LNCAP (cell line): ENCODE measurements at regions not wholly inside any gene's neighbourhood (a gene's known extent, or its start where the extent isn't known, plus 50 kb on each side); places are given as distances from the start of the nearest gene placed in this dataset.

Experiments used
- TF ChIP-seq, protein P1 (sequence below): fragments of 450-650 bp; IDR thresholded peaks from 2 replicates; pipeline ENCODE4 v1.5.1; 2017; ENCODE audit warnings: mild to moderate bottlenecking

DNA sequence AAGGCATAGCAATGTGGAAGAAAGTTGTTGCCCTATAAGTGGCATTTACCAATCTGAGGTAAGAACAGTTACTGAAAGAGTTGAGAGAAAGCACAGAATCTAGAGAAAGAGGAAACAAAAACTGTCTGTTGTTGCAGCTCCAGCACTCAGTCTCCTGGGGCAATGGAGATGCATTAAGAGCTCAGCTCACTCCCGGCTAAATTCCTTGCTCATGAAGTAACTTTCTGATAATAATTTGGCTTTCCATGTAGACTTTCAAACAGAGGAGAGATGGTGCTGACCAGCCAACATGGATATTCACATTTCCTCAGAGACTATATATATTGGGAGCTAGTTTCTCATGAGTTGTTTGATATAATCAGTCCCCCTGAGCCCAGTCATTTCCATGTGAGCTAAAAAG is 135.3 kb downstream of the GDAP2 start:
- TF ChIP-seq, protein P1, sequence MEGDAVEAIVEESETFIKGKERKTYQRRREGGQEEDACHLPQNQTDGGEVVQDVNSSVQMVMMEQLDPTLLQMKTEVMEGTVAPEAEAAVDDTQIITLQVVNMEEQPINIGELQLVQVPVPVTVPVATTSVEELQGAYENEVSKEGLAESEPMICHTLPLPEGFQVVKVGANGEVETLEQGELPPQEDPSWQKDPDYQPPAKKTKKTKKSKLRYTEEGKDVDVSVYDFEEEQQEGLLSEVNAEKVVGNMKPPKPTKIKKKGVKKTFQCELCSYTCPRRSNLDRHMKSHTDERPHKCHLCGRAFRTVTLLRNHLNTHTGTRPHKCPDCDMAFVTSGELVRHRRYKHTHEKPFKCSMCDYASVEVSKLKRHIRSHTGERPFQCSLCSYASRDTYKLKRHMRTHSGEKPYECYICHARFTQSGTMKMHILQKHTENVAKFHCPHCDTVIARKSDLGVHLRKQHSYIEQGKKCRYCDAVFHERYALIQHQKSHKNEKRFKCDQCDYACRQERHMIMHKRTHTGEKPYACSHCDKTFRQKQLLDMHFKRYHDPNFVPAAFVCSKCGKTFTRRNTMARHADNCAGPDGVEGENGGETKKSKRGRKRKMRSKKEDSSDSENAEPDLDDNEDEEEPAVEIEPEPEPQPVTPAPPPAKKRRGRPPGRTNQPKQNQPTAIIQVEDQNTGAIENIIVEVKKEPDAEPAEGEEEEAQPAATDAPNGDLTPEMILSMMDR: no peak

DNA sequence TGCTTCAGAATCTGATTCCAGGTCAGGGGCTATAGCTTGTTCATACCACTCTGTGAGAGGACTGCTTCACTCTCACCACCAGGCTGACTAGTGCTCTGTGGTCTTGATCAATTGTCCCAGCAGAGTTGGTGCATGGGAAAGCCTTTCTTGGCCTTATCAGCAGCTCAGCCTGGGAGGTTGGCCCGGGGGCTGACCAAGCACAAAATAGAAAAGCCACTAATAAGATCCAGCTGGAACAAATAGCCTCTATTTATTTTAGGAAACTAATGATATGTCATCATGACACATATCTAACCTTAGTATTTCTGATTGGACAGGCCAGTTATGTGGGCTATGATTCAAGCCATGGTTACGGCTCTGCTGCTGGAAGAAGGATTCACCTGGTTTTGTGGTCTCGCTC is 134.2 kb downstream of the GDAP2 start:
- TF ChIP-seq, protein P1: no peak

DNA sequence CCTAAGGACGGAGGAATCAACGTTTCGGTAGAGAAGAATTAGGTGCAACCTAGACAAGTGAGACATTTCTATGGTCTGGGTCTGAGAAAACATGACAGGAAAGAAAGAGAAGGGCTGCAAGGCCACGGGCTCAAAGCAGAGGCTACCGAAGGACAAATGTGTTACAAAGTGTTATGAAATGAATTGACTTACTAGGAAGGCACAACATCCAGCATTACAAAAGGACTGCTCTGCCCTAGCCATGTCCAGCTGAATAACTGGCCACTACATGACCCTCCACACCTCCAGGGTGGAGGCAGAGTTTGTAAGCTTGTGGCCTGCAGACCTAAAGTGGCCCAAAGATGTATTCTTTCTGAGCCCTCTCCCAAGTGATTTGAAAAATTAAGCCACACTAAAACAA is 133.6 kb downstream of the GDAP2 start:
- TF ChIP-seq, protein P1: no peak

DNA sequence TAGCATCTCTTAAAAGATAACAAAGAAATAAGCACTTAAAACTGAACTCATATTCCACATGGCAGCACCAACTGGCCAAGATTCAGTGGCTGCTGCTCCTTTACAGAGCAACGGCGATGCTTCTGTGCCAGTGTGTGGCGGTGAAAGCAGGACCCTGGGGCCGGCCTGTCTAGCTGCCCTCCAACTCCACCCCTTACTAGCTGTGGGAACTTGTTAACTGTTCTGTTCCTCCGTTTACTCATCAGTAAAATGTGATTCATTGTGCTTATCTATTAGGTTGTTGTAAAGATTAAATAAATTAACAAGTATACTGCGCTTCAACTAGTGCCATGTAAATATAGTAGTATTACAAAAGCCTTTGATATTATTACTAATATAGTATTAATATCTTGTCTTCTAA is 133.2 kb downstream of the GDAP2 start:
- TF ChIP-seq, protein P1: no peak

DNA sequence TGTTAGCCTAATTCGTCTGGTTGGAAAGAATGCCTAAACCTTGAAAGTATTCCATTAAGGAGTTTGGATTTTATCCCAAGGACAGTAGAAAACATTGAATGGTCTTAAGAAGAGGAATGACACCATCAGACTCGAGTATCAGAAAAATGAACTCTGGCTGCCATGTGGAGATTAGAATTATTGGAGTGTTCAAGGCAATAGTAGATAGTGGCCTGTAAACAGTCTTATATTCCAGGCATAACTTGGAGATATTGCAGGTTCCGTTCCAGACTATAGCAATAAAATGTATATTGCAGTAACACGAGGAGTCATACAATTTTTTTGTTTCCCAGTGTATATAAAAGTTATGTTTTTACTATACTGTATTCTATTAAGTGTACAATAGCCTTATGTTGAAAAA is 130.9 kb downstream of the GDAP2 start:
- TF ChIP-seq, protein P1: no peak

DNA sequence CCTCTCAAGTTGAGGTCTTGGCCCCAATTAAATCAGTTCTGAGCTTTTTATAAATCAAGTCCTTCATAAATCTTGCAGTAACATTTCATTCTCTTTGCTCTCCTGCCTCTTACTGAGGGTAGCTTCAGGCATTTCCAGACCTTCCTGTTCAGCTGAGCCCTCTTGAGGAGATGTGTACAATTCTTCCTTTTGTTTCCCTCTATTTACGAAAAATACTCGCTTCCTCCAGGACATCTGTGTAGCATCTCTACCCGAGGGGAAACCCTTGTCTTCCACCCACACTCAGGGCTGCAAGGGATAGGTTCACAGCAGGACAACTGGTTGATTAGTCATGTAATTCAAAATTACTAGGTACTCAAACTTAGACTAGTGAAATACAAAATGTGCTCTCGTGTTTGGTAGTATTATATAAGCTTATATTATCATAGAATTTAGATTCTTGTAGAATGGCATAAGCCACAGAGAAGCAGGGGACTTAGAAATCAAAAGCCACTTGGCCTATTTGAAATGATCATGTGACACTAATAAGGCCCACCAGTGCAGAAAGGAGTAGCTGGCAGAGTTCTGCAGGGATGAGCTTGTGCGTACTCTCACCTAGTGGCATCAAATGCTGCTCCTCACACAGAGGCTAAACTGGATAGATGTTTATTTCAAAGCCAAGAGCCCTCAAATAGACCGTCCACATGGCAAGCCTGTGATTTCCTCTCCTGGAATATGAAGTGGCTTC is 126.7 kb downstream of the GDAP2 start:
- TF ChIP-seq, protein P1: no peak

DNA sequence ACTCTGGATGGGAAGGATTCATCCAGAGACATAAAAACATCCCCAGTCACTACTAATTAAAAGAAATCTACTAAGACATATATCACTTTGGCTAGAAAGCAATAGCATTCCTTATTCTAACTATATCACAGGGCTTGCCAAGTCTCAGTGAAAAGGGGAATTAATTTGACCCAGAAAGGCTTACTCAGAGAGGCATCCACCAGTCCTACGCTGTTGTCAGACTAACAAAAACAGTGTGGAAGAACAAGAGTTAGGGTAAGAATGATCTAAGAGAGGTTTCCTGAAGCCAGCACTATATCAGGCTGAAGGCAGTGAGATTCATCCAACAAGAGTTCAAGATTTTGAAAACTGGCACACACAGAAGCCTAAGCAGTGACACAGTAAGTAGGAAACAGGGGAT is 126.1 kb downstream of the GDAP2 start:
- TF ChIP-seq, protein P1: no peak

DNA sequence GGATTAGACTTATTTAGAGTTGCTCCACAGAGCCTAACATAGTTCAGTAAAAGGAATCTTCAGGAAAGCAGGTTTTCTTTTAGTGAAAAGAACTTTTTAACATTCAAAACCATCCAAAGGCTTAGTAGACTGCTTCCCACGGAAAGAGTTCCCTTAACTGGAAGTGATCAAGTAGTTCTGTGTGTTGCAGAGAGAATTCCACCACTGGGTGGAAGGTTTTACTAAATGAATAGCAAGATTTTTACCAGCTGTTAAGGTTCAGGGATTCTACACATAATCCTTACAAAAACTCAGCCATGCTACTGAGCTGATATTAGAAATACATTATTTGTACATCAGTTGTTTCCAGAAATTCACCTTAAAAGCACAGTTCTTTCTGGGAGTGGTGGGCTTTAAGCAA is 119.7 kb downstream of the GDAP2 start:
- TF ChIP-seq, protein P1: no peak
